HG03095 (cell line): ENCODE measurements at regions not wholly inside any gene's neighbourhood (a gene's known extent, or its start where the extent isn't known, plus 50 kb on each side); places are given as distances from the start of the nearest gene placed in this dataset.
"Not testable (repeated sequence)": the region's sequence is repeated elsewhere in the genome, so short reads cannot be mapped to it uniquely, and the experiment has no call there.

ENCODE experiments used
- ATAC-seq: cut with Tn5 transposase; IDR thresholded peaks from one replicate; pipeline ENCODE4 v1.9.1; 2021; ENCODE audit warnings: moderate library complexity; ENCODE audit not compliant: unreplicated experiment

DNA sequence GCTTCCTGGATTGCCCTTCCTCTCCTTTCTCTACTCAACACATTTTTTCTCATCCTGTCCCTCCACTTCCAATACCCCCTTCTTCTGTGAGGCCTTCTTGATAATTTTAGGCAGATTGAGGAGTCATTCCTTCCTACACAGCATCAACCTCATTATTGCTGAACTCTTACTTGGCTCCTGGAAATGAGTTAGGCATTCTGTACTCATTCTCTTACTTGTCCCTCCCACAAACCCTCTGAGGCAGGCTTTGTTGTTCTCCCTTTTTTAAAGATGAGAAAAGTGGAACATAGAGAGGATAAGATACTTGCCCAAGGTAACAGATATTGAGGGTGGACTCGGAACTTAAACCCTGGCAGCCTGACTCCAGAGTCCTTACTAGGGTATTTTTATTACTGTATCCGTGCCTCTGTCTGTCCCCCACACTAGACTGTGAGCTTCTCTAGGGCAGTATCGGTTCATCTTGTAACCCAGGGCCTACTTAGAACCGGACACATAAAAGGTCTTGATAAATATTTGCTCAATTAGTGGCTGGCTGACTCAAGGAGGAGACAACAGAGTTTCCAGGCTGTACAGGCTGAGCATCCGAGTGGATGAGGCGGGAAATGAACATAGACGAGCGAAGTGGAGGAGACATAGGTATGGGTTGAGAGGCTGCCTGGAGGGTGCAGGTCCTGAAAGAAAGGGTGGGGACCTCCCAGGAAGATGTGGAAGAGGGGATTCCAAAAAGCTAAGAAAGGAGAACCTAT, 148.7 kb upstream of the ATP2B2 start:
- no peak for ATAC-seq

DNA sequence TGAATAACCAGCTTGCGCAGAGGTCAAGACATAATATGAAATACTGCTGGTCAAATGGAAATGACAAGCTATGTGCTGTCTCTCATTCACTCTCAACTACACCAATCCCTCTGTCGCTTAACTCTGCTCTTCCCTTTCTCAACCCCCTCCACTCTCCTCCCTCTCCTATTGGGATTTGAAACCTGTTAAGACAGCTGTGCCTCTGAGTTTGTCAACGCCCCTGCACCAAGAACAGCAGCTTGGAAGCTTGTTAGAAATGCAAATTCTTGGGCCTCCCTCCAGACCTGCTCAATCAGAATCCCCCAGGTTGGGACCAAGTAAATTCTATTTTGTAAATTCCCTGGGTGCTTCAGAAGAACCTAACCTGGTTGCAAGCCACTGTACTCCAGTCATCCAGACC, 149.7 kb upstream of the ATP2B2 start:
- no peak for ATAC-seq

GRCh38 chr3:10657339-10657738, 152.0 kb upstream of the ATP2B2 start:
- ATAC-seq, result not testable (repeated sequence)

GRCh38 chr3:10665592-10665991, 150.4 kb upstream of the SLC6A11 start:
- ATAC-seq, result no peak

DNA sequence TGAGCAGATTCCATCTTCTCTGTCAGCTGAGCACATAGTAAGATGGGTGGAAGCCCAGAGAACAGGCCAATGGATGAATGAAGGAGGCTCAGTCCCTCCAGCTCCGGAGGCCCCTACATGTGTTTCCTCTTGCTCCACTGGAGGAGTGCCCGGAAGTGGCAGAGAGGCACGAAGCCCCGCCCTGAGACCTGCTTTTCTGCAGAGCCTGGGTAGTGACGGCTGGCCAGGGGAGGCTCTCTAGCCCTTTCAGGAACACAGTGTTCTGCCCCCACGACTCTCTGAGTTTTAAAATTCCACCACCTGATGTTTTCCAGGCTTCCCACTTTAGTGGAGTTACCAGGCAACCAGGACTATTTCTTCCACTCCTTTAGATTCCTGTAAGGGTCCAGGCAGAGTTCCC, 149.4 kb upstream of the SLC6A11 start:
- no peak for ATAC-seq

GRCh38 chr3:10667269-10667668, 148.8 kb upstream of the SLC6A11 start:
- ATAC-seq, result no peak

GRCh38 chr3:10667901-10668476, 148.0 kb upstream of the SLC6A11 start:
- ATAC-seq, result no peak

DNA sequence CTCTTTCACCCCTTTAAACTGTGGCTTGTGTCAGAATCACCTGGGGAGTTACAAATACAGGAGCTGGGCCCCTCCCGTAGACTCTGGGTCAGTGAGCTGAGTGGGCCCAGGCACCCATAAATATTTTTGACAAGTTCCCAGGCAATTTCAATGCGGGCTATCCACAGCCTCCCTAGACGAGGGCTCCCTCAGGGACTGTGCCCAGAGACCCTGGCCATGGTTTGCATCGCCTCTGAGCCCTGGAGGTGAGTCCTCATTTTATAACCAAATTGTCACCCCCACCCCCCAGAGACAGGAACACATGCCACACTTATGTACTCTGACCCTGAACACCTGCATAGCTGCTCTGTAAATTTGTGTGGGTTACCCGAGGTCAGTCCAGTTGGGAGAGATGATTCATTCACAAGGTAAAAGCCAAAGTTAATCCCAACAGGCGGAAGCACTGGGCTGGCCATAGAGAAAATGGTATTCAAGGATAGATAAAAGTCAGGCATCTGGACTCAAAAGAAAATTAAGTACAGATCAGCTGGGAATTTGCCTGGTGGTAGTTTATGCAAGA, 146.5 kb upstream of the SLC6A11 start:
- ATAC-seq, result no peak

- ATAC-seq, result no peak
Measured at GRCh38 chr3:10672422-10672821, 143.6 kb upstream of the SLC6A11 start.

DNA sequence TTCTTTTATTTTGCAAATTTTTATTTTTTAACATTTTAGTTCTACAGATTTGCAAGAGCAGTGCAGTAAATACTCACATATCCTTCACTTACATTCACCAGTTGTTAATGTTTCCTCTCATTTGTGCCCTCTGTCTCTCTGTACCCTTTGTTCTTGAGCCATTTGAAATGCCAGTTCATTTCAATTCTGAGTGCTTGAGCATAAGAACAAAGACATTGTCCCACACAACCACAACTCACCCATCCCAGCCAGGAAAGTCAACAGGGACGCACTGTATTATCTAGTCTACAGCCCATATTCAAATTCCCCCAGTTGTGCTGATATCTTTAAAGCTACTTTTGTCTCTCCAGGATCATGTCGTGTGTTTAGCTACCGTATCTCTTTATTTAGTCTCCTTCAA, 141.4 kb upstream of the SLC6A11 start:
- ATAC-seq, result no peak

DNA sequence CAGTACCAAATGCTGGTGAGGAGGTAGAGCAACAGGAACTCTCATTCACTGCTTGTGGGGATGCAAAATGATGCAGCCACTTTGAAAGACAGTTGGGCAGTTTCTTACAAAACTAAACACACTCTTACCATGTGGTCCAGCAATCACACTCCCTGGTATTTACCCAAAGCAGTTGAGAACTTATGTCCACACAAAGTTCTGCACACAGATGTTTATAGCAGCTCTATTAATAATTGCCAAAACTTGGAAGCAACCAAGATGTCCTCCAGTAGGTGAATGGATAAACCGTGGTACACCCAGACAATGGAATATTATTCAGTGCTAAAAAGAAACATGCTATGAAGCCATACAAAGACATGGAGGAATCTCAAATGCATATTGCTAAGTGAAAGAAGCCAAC, 139.1 kb upstream of the SLC6A11 start:
- no peak for ATAC-seq

GRCh38 chr3:10678796-10679376, 137.1 kb upstream of the SLC6A11 start:
- ATAC-seq, result no peak

GRCh38 chr3:10680796-10681195, 135.2 kb upstream of the SLC6A11 start:
- ATAC-seq, result no peak

GRCh38 chr3:10682692-10683091, 133.3 kb upstream of the SLC6A11 start:
- no peak for ATAC-seq

DNA sequence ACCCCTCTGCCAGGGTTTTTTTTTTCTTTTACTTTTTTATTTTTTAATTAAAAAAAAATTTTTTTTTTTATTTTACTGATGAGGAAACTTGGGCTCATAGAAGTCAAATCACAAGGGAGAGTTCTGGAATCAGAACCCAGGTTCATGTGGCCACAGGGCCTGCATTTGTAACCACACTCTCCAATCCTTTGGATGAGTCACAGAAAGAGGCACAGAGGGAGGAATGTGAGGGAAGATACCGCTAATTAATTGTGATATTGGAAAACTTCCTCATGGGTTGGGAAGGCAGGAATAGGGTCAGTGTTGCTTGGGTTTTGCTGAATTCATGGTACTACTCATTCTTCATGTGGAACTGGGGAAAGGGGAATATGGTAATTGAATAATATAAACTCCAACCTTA, 132.9 kb upstream of the SLC6A11 start:
- no peak for ATAC-seq

DNA sequence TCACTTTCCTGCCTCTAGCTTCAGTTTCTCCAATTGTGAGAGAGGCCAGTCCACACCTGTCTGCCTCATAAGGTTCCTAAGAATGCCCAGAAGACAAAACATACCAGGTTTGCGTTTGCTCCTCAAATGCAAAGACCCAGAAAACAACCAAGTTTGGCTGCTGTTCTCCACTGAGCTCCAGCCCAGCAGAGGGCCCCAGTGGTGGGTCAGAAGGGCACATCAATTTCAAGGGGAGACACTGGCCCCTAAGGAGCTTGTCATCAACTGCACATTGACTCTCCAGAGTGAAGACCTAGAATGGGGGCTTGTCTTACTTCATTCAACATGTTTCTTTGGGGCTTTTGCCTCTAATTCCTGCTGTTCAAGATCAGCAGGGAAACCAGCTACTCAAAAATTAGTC, 127.9 kb upstream of the SLC6A11 start:
- ATAC-seq, result no peak

DNA sequence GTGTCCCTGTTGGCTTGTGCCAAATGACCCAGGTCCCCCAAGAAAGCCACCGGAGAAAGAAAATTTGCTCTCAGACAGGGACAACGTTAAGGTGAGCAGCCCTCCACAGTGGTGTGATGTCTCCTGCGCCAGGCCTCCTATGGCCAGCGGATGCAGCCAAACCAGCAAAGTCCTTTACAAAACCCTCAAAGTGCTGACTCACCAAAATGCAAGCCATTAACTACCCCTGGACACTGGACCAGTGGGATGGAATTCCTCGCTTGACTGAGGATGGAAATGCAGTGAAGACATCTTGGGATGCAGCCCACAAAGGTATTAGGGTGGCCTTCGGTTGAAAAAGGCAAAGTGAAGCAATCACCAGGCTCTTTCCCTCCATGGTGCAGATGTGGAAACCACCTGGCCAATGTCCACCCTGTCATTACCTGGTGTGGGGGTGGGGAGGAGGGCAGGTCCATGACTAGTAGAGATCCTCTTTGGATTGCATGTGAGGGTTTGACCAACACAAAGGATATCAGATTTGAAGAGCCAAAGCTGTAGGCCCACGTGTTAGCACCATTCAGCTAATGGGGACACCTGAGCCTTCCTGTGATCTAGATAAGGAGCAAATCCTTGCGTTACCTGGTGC, 127.4 kb upstream of the SLC6A11 start:
- ATAC-seq, result no peak

- no peak for ATAC-seq
Measured at GRCh38 chr3:10692039-10692622, 123.9 kb upstream of the SLC6A11 start.

GRCh38 chr3:10693457-10693856, 122.6 kb upstream of the SLC6A11 start:
- ATAC-seq, result no peak

DNA sequence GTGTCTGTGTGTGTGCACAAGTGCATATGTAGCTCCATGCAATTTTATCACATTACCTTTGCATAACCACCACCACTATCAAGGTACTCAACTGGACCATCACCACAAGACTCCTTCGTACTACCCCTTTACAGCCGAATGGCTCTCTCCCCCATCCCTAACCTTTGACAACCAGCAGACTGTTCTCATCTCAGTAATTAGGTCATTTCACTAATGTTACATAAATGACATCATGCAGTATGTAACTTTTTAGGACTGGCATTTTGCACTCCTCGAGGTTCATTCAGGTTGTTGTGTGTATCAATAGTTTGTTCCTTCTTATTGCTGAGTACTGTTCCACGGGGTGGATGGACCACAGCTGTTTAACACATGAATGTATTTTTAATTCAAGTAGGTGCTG, 121.8 kb upstream of the SLC6A11 start:
- ATAC-seq, result no peak

GRCh38 chr3:10695186-10695585, 120.8 kb upstream of the SLC6A11 start:
- ATAC-seq, result not testable (repeated sequence)
